ENCODE measurements at regions not wholly inside any gene's neighbourhood (a gene's known extent, or its start where the extent isn't known, plus 50 kb on each side); places are given as distances from the start of the nearest gene placed in this dataset.
"Not testable (repeated sequence)": the region's sequence is repeated elsewhere in the genome, so short reads cannot be mapped to it uniquely, and the experiment has no call there.

DNA sequence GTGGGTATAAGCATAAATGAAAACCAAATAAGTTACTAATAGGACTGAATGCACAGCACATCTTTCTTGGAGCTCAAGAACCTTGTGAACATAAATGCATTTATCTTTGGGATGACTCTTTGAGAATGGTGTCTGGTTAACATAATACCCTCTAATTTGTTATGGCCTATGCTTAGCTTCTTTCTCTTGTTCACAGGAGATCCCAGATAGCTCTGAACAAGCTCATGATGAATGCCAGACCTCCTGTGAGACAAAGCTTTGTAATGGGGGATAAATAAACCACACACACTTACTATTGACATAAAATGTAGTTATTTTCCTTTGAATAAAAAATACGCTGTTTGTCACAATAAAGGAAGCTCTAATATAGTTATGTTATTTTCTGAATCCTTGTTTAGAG lies 111.5 kb downstream of the PSAT1 start:
- Histone ChIP-seq H3K4me3 (replicated peaks in 1 of 3; ENCODE audit: low read depth in 2 of 3, low read length in 3 of 3) (no peak overlapping the region), H3K27me3 (ENCODE audit: control insufficient read depth in 2 of 2, insufficient read depth in 2 of 2, low read length in 2 of 2) (no peaks in the 10 kb centered on the region), H3K36me3 (replicated peaks in 1 of 2; ENCODE audit: control insufficient read depth in 1 of 2, insufficient read depth in 2 of 2, low read length in 2 of 2) (no peaks in the 10 kb centered on the region), H3K9ac (ENCODE audit: insufficient read depth, low read length, poor library complexity, severe bottlenecking) (no peak overlapping the region), H3K79me2 (ENCODE audit: insufficient read depth, low read length) (no peaks in the 10 kb centered on the region), H2AFZ (ENCODE audit: insufficient read depth, low read depth, low read length, poor library complexity, severe bottlenecking) (no peak overlapping the region), H3K4me1 (ENCODE audit: control insufficient read depth in 1 of 2, insufficient read depth in 2 of 2, low read length in 2 of 2) (peaks cover 11 to 13% of the 10 kb centered on the region in 2 donors), H3K9me3 (replicated peaks in 1 of 2; ENCODE audit: control insufficient read depth in 1 of 2, insufficient read depth in 1 of 2, low read length in 2 of 2) (no peaks in the 10 kb centered on the region), H3K27ac (ENCODE audit: low read depth in 1 of 2, low read length in 2 of 2) (no peak overlapping the region), H3K4me2 (replicated peaks; ENCODE audit: extremely low read depth, low read length, poor library complexity, severe bottlenecking) (no peak overlapping the region), H4K20me1 (ENCODE audit: insufficient read depth, low read length) (no peaks in the 10 kb centered on the region)
- intact Hi-C loops (cut with micrococcal nuclease), result no loop called here
- Mint-ChIP-seq H3K27ac (no peak overlapping the region), H3K27me3 (ENCODE audit: low read depth in 3 of 3) (no peaks in the 10 kb centered on the region), H3K4me1 (peaks cover 24% of the 10 kb centered on the region), H3K4me3 (no peak overlapping the region), H3K36me3 (no peaks in the 10 kb centered on the region), H3K9me3 (peaks cover 0 to 6% (median 2%) of the 10 kb centered on the region in 7 donors)
- DNase-seq, result no peak
- TF ChIP-seq, protein P1, sequence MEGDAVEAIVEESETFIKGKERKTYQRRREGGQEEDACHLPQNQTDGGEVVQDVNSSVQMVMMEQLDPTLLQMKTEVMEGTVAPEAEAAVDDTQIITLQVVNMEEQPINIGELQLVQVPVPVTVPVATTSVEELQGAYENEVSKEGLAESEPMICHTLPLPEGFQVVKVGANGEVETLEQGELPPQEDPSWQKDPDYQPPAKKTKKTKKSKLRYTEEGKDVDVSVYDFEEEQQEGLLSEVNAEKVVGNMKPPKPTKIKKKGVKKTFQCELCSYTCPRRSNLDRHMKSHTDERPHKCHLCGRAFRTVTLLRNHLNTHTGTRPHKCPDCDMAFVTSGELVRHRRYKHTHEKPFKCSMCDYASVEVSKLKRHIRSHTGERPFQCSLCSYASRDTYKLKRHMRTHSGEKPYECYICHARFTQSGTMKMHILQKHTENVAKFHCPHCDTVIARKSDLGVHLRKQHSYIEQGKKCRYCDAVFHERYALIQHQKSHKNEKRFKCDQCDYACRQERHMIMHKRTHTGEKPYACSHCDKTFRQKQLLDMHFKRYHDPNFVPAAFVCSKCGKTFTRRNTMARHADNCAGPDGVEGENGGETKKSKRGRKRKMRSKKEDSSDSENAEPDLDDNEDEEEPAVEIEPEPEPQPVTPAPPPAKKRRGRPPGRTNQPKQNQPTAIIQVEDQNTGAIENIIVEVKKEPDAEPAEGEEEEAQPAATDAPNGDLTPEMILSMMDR (IDR thresholded peaks at IDR 0.05), result no peak
- no CpG with 5 or more reads among the region's 1 CpG for WGBS (ENCODE audit: insufficient coverage)

DNA sequence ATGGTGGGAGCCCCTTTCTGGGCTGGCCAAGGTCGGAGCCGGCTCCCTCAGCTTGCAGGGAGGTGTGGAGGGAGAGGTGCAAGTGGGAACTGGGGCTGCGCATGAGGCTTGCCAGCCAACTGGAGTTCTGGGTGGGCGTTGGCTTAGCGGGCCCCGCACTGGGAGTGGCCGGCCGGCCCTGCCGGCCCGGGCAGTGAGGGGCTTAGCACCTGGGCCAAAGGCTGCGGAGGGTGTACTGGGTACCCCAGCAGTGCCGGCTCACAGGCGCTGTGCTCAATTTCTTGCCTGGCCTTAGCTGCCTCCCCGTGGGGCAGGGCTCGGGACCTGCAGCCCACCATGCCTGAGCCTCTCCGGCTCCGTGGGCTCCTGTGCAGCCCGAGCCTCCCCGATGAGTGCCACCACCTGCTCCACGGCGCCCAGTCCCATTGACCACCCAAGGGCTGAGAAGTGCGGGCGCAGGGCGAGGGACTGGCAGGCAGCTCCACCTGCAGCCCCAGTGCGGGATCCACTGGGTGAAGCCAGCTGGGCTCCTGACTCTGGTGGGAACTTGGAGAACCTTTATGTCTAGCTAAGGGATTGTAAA lies 113.1 kb downstream of the PSAT1 start:
- DNase-seq; H3K4me3 ChIP-seq (replicated peaks in 1 of 3; ENCODE audit: low read depth in 2 of 3, low read length in 3 of 3); H4K20me1 ChIP-seq (ENCODE audit: insufficient read depth, low read length); H3K9me3 Mint-ChIP-seq; H3K4me2 ChIP-seq (replicated peaks; ENCODE audit: extremely low read depth, low read length, poor library complexity, severe bottlenecking); H3K9me3 ChIP-seq (replicated peaks in 1 of 2; ENCODE audit: control insufficient read depth in 1 of 2, insufficient read depth in 1 of 2, low read length in 2 of 2); H3K36me3 Mint-ChIP-seq; H3K36me3 ChIP-seq (replicated peaks in 1 of 2; ENCODE audit: control insufficient read depth in 1 of 2, insufficient read depth in 2 of 2, low read length in 2 of 2); H3K4me3 Mint-ChIP-seq; H3K27ac Mint-ChIP-seq; H3K27ac ChIP-seq (ENCODE audit: low read depth in 1 of 2, low read length in 2 of 2); H2AFZ ChIP-seq (ENCODE audit: insufficient read depth, low read depth, low read length, poor library complexity, severe bottlenecking); H3K9ac ChIP-seq (ENCODE audit: insufficient read depth, low read length, poor library complexity, severe bottlenecking); H3K27me3 ChIP-seq (ENCODE audit: control insufficient read depth in 2 of 2, insufficient read depth in 2 of 2, low read length in 2 of 2); H3K79me2 ChIP-seq (ENCODE audit: insufficient read depth, low read length); intact Hi-C loops (cut with micrococcal nuclease); H3K27me3 Mint-ChIP-seq (ENCODE audit: low read depth in 3 of 3): not testable (repeated sequence)
- peaks cover 26% of the 10 kb centered on the region for H3K4me1 Mint-ChIP-seq
- peaks cover 11 to 13% of the 10 kb centered on the region in 2 donors for H3K4me1 ChIP-seq (ENCODE audit: control insufficient read depth in 1 of 2, insufficient read depth in 2 of 2, low read length in 2 of 2)
- 98% methylated on average over 23 of the region's 25 CpGs for WGBS (ENCODE audit: insufficient coverage)

All from CD14-positive monocyte (primary cell).